Mucosa of descending colon (tissue), 3 donors: ENCODE measurements at regions not wholly inside any gene's neighbourhood (a gene's known extent, or its start where the extent isn't known, plus 50 kb on each side); places are given as distances from the start of the nearest gene placed in this dataset.

ENCODE experiments used
- ATAC-seq: fragments of 200-7000 bp; cut with Tn5 transposase; one replicate; pipeline ENCODE4 v1.9.1; 2020; ENCODE audit warnings: mild to moderate bottlenecking, moderate library complexity
- DNase-seq, 3 donors: peaks; one replicate each; pipeline ENCODE4 v3.0.0-alpha.2; 2020
- H3K36me3 ChIP-seq: fragments of 200-600 bp; one replicate; pipeline ENCODE4 v1.8.0; 2021; ENCODE audit warnings: low read depth, mild to moderate bottlenecking
- H3K4me1 ChIP-seq: fragments of 200-600 bp; one replicate; pipeline ENCODE4 v1.8.0; 2021; ENCODE audit warnings: low read depth, mild to moderate bottlenecking
- H3K4me3 ChIP-seq: fragments of 200-600 bp; one replicate; pipeline ENCODE4 v1.8.0; 2021; ENCODE audit warnings: mild to moderate bottlenecking
- H3K9me3 ChIP-seq: fragments of 200-600 bp; one replicate; pipeline ENCODE4 v1.8.0; 2021; ENCODE audit warnings: mild to moderate bottlenecking
- CTCF ChIP-seq: fragments of 200-600 bp; IDR thresholded peaks from one replicate; pipeline ENCODE4 v1.8.0; 2022; ENCODE audit warnings: antibody characterized with exemption, mild to moderate bottlenecking
- intact Hi-C, 2 donors: fragments of 100-400 bp; cut with DNase I in 1 of 2; cut with micrococcal nuclease in 1 of 2; formaldehyde crosslinking; loops; one replicate each; pipeline versions ENCODE4 v1.11.0 to v1.11.1; 2022; cut with DNase I, micrococcal nuclease
- donor health status: DM: no; HTN: no; CAD: no; lungs with moderate emphysema.
- donor health status: DM: no; HTN: no; CAD: no.
- donor health status: DM: no; HTN: yes; CAD: no.

- Histone ChIP-seq H3K4me3 (no peak overlapping the region), H3K9me3 (no peaks in the 10 kb centered on the region), H3K36me3 (no peaks in the 10 kb centered on the region), H3K4me1 (peaks cover 7% of the 10 kb centered on the region)
- intact Hi-C loops: no loop called here
- DNase-seq (no peak), ATAC-seq (no peak)
- no peak for TF ChIP-seq CTCF
These were observed 321.5 kb upstream of the JARID2 start for GRCh38 chr6:14924126-14925024.

- Histone ChIP-seq H3K4me3 (no peak overlapping the region), H3K4me1 (peaks cover 7% of the 10 kb centered on the region), H3K36me3 (no peaks in the 10 kb centered on the region), H3K9me3 (no peaks in the 10 kb centered on the region)
- intact Hi-C loops: no loop called here
- TF ChIP-seq CTCF: no peak
- no peak for ATAC-seq
- DNase-seq: no peak
These were observed 320.7 kb upstream of the JARID2 start for GRCh38 chr6:14925025-14925698.

- intact Hi-C loops: no loop called here
- DNase-seq: no peak
- no peak for ATAC-seq
- H3K4me3 ChIP-seq: no peak overlapping the region
- H3K36me3 ChIP-seq: no peaks in the 10 kb centered on the region
- no peaks in the 10 kb centered on the region for H3K9me3 ChIP-seq
- peaks cover 7% of the 10 kb centered on the region for H3K4me1 ChIP-seq
- TF ChIP-seq CTCF: no peak
These were observed 320.2 kb upstream of the JARID2 start for GRCh38 chr6:14925699-14926026.

- no peaks in the 10 kb centered on the region for H3K9me3 ChIP-seq
- no peak overlapping the region for H3K4me3 ChIP-seq
- DNase-seq (peak in 1 of 3 donors; percentile 16), ATAC-seq (peak; percentile 51)
- no peak for TF ChIP-seq CTCF
- no peaks in the 10 kb centered on the region for H3K36me3 ChIP-seq
- intact Hi-C loops: no loop called here
- peaks cover 7% of the 10 kb centered on the region for H3K4me1 ChIP-seq
These were observed 318.5 kb upstream of the JARID2 start for GRCh38 chr6:14927398-14927797.

GRCh38 chr6:14929291-14929690 lies 316.6 kb upstream of the JARID2 start:
- Histone ChIP-seq H3K9me3 (no peaks in the 10 kb centered on the region), H3K36me3 (no peaks in the 10 kb centered on the region), H3K4me3 (no peak overlapping the region), H3K4me1 (peaks cover 6% of the 10 kb centered on the region)
- intact Hi-C loops: no loop called here
- DNase-seq: no peak
- no peak for TF ChIP-seq CTCF
- ATAC-seq: no peak
